GOT3 (cell line): ENCODE measurements at regions not wholly inside any gene's neighbourhood (a gene's known extent, or its start where the extent isn't known, plus 50 kb on each side); places are given as distances from the start of the nearest gene placed in this dataset.
"Not testable (repeated sequence)": the region's sequence is repeated elsewhere in the genome, so short reads cannot be mapped to it uniquely, and the experiment has no call there.

Source experiments
- DNase-seq: peaks from one replicate; lab custom pipeline; 2025; ENCODE audit warnings: mixed read lengths; lab: John Stamatoyannopoulos, UW

- DNase-seq, result no peak
These were observed 53.5 kb downstream of the FOXD2 start for GRCh38 chr1:47491341-47491753.

GRCh38 chr1:47495176-47495713 is 57.4 kb downstream of the FOXD2 start:
- no peak for DNase-seq

- DNase-seq, result no peak
These were observed 60.7 kb downstream of the FOXD2 start for GRCh38 chr1:47498551-47498950.

- no peak for DNase-seq
These were observed 63.2 kb downstream of the FOXD2 start for GRCh38 chr1:47501069-47501468.

- DNase-seq, result no peak
These were observed 65.0 kb downstream of the FOXD2 start for GRCh38 chr1:47502746-47503370.

- not testable (repeated sequence) for DNase-seq
These were observed 67.0 kb downstream of the FOXD2 start for GRCh38 chr1:47504840-47505239.

- DNase-seq, result no peak
These were observed 67.4 kb downstream of the FOXD2 start for GRCh38 chr1:47505267-47505666.

GRCh38 chr1:47506053-47506452 is 68.2 kb downstream of the FOXD2 start:
- no peak for DNase-seq

GRCh38 chr1:47507144-47507543 is 69.3 kb downstream of the FOXD2 start:
- no peak for DNase-seq

- DNase-seq, result no peak
These were observed 70.2 kb downstream of the FOXD2 start for GRCh38 chr1:47507881-47508701.

GRCh38 chr1:47508702-47509431 is 71.0 kb downstream of the FOXD2 start:
- no peak for DNase-seq

GRCh38 chr1:47510282-47510811 is 72.5 kb downstream of the FOXD2 start:
- no peak for DNase-seq

- DNase-seq, result no peak
These were observed 74.0 kb downstream of the FOXD2 start for GRCh38 chr1:47511825-47512224.

- DNase-seq, result no peak
These were observed 75.5 kb downstream of the FOXD2 start for GRCh38 chr1:47513393-47513792.

- DNase-seq, result no peak
These were observed 76.4 kb downstream of the FOXD2 start for GRCh38 chr1:47514229-47514628.

- DNase-seq, result no peak
These were observed 77.4 kb downstream of the FOXD2 start for GRCh38 chr1:47515164-47515789.

GRCh38 chr1:47517946-47518345 is 80.1 kb downstream of the FOXD2 start:
- no peak for DNase-seq

GRCh38 chr1:47519491-47519890 is 81.6 kb downstream of the FOXD2 start:
- DNase-seq, result no peak

- no peak for DNase-seq
These were observed 82.1 kb downstream of the FOXD2 start for GRCh38 chr1:47519971-47520370.

- no peak for DNase-seq
These were observed 83.4 kb downstream of the FOXD2 start for GRCh38 chr1:47521034-47521881.
